Astrocyte of the hippocampus (primary cell): ENCODE measurements at regions not wholly inside any gene's neighbourhood (a gene's known extent, or its start where the extent isn't known, plus 50 kb on each side); places are given as distances from the start of the nearest gene placed in this dataset.
"Not testable (repeated sequence)": the region's sequence is repeated elsewhere in the genome, so short reads cannot be mapped to it uniquely, and the experiment has no call there.

Experiments
- DNase-seq: peaks from one replicate; pipeline ENCODE4 v3.0.0; 2011; ENCODE audit warnings: low read depth, low spot score

DNA sequence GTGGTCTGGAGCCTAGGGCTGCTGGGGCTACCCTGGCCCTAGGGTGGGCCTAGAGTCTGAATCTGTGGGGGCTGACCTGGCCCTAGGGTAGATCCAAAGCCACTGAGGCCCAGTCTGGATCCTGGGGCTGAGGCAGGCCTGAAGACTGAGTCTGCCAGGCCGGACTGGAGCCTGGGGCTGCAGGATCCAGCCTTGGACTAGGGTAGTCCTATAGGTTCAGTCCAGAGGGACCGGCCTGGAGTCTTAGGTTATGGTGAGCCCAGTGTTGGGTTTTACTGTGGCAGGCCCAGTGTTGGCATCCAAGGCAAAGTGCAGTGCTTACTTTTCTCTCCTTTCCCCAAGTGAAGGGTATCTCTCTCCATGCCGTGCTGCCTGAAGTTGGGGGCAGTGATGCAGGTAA is 227.9 kb upstream of the TAS2R1 start:
- no peak for DNase-seq

GRCh38 chr5:9853309-9853708 is 223.2 kb upstream of the TAS2R1 start:
- no peak for DNase-seq

DNA sequence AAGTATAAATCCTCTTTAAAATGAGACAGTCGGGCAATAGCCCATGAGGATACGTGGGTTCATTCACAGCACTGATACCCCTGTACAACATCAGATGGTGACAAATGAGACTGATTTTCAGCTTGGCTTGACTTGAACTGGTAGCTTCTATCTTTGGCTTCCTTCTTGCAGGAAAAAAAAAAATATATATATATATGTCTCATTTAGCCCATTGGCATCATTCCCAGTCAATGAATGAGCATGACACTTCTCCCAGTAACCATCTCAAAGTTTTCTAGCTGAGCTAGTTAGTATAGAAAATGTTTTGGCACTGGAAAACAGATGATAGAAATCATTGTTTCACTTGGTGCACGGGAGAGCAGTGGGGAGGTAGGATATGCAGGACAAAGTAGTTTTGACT is 222.5 kb upstream of the TAS2R1 start:
- DNase-seq = no peak

GRCh38 chr5:9851458-9851857 is 221.3 kb upstream of the TAS2R1 start:
- peak; percentile 46 for DNase-seq

- DNase-seq = no peak
Measured at GRCh38 chr5:9850456-9850855, 220.3 kb upstream of the TAS2R1 start.

DNA sequence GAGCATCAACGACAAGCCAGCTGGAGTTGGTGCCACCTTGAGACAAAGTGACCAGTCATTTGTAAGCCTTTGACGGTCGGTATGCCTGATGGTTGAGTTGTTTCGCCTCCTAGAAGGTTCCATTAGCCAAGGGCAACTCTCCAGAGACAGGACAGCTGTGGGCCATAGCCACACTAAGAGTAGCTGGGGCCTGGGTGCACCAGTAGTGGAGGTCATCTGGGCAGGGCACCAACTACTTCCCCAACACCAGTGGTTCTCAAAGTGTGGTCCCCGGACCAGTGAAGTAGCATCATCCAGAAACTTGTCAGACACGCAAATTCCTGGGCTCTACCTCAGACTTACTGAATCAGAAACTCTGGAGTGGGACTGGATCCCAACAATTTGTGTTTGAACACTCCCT is 217.5 kb upstream of the TAS2R1 start:
- DNase-seq = no peak

DNA sequence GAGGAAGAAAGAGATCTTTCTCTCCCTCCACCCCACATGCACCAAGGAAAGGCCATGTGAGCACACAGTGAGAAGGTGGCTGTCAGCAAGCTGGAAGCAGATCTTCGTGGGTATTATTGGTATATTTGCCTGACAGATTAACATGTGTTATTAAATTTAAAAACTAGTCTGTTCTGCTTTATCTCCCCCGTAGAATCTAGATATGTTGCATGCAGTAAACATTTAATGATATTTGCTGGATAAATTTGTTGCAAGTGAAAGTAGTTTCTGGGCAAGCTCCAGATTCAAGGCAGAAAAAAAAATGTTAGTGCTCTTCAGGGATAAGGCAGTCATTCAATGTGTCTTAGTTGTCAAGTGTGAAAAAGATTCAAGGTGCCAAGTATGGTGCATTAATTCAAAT is 215.0 kb upstream of the TAS2R1 start:
- DNase-seq = no peak

DNA sequence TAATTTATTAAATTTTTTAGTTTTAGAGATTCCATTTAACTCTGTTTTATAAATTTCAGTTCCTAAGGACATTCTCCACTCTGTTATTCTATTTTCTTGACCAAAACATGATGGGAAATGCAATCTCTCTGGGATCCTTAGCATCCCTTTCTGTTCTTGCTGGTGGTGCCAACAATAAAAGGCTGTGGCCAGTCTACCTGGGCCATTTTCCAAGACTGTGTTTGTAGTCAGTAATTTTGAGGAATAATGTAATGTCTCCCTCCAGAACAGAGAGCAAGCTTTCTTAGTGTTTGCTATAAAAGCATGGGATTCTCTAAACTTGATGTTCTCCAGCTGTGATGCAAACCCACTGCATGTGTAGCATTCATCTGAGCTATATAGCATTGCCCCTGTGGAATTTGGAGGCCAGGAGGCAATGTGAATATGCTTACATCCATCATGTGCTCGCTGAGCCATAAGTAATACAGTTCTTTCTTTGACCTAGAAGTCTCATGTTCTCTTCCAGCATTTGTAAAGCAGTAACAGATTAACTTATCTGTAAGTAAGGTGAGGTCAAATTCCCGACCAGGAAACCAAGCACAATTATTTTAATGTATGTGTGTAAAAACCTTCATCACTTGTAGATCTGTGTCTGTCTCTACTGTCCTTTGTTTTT is 211.5 kb upstream of the TAS2R1 start:
- DNase-seq = no peak

- DNase-seq = no peak
Measured at GRCh38 chr5:9838916-9839315, 208.8 kb upstream of the TAS2R1 start.

DNA sequence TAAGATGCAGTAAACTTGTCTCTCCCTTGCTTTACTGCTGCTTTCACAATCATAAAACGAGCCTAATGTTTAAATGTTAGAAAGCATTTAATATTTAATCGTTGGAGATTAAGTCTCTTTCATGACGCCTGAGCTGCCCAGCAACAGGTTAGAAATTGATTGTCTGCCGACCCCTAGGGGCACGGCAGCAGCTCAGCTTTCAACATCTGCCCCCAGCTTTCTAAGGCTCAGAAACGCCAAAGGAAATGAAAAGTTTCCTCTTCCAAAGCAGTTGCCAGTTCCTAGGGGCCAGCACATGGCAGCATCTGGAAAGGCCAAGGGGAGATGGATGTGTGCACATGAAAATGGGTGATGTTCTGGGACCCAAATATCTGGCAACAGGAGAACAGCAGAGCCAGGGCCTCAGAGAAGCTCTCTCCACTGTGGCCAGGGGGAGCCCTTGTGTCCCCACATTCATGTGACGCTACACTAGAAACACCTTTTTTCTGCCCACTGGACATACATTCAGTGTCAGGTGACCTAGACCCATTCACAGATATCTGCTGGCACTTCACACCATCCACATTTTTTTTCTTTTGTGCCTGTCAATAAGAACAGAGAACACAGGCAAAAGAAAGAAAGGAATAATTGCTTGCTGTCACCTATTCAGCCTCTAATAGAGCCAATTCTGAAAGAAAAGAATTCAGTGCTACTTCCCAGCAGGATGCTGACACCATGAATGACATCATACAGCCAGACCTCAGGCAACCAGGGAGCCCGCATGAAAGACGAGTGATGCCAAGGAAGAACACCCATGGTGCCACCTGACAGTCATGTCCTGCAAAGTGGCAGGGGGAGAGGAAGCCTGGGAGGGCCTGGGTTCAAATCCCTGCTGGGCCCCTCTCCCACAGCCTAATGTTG is 205.0 kb upstream of the TAS2R1 start:
- peak; percentile 37 for DNase-seq

DNA sequence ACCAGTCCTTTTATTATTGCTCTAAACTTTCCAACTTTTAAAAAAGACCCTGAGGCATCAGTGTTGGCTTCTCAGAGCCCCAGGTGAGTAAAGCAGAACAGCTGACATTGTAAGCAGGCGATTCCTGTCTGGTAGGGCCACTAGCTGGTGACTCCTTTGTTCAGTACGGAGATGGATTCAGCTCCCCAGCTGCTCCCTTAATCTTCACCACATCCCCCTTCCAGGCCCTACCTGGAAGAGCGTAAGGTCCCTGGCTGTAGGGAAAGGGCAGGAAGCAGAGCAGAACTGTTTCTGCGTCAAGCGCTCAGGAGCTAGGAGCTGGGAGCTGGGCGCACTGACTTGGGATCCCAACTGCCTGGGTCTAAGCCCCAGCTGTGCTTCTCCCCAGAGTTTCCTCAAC is 203.7 kb upstream of the TAS2R1 start:
- no peak for DNase-seq

DNA sequence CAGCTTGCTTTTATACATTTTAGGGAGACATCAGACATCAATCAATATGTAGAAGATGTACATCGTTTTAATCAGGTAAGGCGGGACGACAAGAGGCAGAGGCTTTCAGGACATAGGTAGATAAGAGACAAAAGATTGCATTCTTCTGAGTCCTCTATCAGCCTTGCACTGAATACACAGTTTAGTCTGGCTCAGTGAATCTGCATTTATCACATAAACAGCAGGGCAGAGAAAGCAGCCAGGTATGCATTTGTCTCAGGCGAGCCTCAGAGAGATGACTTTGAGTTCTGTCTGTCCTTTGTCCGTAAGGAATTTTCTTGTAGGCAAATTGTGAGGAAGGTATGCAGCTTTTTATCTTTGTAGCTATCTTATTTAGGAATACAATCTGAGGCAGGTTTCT is 202.8 kb upstream of the TAS2R1 start:
- DNase-seq = no peak

DNA sequence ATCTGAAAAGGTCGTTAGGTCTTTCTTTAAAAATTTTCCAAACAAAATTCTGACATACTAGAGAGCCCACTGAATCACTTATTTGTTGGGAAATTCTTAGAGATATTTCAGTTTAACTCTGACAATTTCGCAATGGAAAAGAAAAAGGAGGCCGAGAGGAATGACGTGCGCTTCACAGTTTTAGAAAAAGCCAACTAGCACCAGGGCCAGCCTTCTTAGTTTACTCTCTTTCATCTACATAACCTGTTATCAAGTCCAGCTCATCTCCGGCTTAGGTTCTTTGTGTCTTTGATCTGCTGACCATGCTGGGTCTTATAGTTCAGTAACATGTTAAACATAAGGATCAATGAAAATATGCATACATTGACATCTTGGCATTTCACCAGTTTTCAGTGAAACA is 201.7 kb upstream of the TAS2R1 start:
- DNase-seq = no peak

GRCh38 chr5:9830184-9830583 is 200.0 kb upstream of the TAS2R1 start:
- no peak for DNase-seq

- peak; percentile 9 for DNase-seq
Measured at GRCh38 chr5:9829621-9830020, 199.5 kb upstream of the TAS2R1 start.

DNA sequence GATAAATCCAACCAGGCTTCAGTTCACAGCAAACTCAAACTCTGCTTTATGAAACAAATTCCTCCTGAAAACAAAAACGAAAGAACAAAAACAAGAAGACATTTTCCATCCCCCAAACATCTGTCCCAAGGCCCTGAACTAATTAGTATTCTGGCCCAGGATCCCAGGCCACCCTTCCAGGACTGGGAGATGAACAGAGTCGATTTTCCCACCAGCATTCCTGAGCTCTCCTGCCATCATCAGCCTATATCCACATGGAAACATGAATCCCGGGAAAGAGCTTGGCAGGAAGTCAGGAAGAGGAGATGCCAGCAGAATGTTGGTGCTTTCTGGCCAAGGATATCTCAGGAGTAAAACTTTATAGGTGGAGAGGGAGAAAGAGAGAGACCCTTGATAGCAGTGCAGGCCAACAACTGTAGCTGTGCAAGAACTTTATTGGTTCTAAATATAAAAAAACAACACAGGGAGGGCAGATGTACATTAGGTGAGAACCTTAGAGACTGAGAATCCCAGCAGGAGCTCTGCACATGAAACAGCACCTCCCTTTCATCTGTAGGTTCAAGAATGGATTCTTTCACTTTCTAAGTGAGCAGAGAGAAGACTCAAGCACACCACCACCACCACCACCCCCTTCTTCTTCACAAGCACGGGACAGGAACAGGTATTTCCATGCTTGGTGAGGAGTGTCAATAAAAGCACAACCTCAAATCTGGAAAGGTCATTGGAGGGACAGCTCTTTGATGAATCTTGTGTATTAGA is 190.7 kb upstream of the TAS2R1 start:
- DNase-seq = no peak

DNA sequence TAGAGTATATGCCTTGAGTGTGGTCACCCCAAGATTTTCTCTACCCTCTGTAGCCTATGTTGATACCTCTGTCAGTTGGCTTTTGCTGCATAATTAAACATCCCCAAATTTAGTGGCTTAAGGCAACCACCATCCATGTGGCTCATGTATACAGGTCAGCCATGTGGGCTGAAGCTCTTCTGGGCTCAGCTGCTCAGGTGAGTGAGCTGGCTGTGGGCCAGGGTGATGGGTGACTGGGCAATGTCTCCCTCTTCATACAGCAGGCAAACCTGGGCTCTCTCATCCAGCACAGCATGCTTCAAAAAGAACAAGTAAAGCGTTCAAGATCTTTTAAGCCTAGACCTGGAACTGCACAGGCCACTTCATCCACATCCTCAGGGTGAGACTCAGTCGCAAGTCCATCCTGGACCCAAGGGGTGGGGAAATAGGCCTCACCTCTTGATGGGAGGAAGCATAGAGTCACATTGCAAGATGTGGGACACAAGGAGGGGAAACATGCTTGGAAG is 188.2 kb upstream of the TAS2R1 start:
- no peak for DNase-seq

- DNase-seq = no peak
Measured at GRCh38 chr5:9817819-9818218, 187.7 kb upstream of the TAS2R1 start.

DNA sequence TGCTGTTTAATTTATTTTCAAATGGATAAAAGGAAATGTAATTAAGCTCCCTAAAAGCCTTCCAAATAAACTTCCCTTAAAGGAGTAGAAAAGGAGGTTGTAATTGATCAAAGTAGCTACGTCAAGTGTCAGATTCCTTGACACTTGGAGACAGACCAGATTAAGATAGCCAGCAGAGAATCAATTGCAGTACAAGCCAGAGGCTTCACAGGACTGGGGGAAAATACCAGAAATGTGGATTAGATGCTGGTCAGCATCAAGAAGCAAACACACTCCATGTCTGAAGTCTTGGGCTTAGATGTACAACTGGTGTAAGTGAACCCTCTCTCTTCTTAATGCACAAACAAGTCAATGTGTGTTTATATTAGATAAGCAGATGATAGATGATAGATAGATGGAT is 184.9 kb upstream of the TAS2R1 start:
- no peak for DNase-seq

DNA sequence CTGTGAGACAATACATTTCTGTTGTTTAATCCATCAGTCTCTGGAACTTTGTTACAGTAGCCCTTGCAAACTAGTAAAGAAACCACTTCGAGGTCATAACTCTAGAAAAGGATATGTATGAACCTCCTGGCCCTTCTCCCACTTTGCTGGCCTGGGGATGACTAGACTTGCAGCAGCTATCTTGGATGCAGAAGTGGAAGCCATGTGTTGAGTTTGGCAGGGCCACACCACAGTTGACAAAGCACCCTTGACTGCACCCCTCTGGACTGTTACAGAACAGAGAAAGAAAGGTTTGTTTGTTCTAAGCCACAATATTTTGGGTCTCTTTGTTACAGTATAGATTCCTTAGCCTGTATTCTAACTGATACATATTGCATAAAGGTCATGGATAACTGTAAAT is 183.2 kb upstream of the TAS2R1 start:
- DNase-seq = no peak

GRCh38 chr5:9807366-9807765 is 177.2 kb upstream of the TAS2R1 start:
- DNase-seq = not testable (repeated sequence)

GRCh38 chr5:9801908-9802307 is 171.8 kb upstream of the TAS2R1 start:
- DNase-seq = no peak
